GM18868 (cell line): ENCODE measurements at regions not wholly inside any gene's neighbourhood (a gene's known extent, or its start where the extent isn't known, plus 50 kb on each side); places are given as distances from the start of the nearest gene placed in this dataset.

Source experiments
- ATAC-seq: cut with Tn5 transposase; IDR thresholded peaks from one replicate; pipeline ENCODE4 v1.9.1; 2021; ENCODE audit warnings: mild to moderate bottlenecking, moderate library complexity; ENCODE audit not compliant: unreplicated experiment

DNA sequence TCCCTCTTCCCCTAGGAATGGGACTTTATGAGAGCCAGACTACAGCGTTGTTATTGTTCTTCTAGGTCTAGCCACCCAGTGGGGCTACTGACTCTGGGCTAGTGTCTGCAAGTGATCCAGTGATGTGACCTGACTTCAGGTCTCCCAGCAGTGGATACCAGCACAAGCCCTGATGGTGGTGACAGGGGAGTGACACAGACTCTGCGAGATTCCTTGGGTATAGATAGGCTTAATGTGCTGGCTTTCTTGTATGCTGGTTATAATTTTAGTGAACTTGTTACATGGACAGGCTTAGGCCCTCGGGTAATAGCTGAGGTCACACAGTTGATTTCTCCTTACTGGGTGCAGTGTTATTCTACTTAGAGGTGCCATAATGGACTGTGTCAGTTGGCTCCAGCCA, 106.9 kb downstream of the TBC1D30 start:
- no peak for ATAC-seq

DNA sequence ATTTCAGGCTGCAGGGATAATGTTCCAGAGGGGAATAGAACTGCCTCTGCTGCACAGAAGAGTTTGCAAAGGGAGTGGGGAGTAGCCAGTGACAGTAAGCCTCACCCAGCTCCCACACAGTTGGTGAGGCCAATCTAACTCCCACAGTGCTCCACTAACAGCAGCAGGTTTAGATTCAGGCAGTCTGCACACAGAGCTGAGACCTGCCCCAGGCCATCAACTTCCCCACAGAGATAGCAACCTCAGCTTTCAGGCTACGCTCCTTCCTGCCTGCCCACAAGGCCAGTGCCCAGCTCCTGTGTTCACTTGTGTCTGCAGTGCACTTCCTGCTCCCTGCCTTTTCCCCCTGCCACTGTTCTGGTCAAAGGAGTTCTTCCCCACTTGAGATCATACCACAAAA, 107.5 kb downstream of the TBC1D30 start:
- ATAC-seq, result peak; percentile 55

DNA sequence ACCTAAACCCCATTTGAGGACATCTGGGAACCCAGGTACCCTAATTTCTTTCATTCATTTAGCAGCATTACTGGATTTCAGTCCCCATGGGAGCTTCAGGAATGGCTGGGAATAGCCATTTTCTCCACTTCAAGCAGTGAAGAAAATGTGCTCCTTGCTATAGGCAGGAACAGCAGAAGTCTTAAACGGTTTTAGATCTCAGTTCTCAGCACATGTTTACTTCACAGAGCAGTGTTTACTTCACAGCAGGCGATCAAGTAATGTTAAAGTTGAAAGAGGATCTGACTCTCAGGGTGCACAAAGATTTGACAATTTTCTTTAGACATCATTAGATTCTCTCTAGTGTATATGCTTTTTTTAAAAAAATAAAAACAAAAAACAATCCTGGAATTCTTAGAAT, 109.3 kb downstream of the TBC1D30 start:
- no peak for ATAC-seq

DNA sequence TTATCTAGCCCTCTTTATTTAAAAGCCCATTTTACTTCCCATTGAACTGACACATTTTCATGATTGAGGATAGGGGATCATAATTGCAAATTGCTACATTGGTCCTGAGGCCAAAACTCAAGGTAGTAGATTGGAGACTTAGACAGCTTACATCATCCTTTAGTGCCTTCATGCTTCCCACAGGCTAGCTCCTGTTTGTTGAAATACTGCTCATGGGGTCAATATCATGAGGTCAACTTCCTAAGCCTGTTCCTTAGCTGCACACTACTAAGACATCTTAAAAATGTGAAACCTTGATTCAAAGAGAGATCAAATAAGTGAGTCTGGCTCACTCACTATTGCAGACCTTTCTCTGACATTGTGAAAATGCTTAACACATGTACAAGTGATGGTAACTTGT, 113.0 kb downstream of the TBC1D30 start:
- no peak for ATAC-seq

DNA sequence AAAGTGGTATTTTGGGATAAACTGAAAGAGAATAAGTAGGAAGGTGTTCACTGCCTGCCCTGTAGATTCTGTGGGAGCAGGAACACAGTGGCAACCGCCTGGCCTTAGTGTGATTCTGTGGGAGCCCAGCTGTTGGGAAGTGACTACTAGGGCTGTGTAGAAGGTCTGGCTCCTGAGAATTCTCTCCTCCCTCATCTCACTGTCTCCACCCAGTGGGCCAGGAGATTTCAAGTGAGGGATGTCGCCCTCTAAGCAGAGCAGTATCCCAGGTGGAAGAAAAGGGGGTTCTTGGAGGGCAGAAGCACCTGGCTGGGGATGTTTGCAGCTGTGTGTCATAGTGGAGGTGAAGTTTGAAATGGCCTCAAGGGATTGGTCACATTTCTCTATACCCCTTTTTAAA, 113.7 kb downstream of the TBC1D30 start:
- ATAC-seq, result no peak

DNA sequence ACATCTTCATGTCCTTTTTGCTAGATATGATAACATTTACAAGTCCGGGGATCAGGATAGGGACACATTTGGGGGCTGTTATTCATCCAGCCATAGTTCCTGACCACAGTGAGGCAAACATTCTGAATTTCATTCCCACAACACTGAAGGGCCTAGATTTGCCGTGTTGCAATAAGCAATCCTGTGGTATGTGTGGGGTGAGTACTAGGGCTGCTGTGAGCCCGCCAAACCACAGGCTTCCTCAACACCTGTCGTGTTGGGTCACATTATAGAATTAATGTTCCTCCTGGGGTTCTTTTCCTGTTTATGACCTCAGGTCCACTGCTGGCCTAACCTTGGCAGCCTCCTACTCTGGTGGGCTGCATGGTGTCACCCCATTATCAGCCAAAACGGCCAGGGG, 119.2 kb downstream of the TBC1D30 start:
- ATAC-seq, result no peak

DNA sequence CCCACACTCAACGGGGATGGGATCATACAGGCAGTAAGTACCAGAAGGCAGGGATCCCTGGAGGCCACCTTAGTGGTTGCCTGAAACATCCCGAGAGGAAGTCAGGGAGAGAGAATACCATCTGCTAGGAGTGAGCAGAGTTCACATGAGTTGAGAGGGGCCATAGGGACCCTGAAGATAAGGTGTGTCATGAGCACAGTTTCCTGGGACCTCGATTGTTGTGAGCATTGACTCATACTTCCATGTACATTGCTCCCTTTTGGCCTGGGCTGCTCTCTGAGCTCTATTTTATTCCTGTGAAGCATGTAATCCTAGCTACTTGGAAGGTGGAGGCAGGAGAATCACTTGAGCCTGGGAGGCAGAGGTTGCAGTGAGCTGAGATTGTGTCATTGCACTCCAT, 120.5 kb downstream of the TBC1D30 start:
- no peak for ATAC-seq

DNA sequence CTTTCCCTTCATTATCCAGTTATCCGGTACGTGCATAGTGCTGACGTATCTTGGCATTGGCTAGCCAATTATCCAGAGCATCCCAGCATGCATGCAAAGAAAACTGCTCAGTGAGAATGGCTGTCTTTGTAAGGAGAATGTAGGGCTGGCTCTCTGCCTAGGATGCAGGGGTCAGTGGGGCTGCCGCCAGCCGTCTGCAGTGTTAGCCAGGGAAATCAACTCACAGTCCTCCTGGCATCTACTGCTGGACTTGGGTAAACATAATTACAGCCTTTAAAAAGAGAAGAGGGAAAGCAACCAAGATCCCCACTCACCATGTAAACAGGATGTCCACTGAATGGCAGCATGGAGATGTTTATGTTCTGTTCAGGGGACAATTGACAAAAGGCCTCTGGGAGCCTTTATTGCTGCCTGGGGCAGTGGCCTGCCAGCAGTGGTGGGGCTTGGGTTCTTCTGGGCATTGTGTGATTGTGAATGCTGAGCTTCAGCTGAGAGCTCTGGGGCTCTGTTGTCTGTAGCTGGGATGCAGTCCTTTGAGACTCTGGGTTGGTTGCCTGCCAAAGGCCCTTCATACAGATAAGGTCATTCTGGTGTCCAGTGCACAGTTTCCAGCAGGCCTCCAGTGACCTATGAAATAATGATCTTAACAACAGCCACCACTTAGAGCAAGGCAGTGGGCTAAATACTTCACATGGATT, 121.8 kb downstream of the TBC1D30 start:
- ATAC-seq, result no peak

DNA sequence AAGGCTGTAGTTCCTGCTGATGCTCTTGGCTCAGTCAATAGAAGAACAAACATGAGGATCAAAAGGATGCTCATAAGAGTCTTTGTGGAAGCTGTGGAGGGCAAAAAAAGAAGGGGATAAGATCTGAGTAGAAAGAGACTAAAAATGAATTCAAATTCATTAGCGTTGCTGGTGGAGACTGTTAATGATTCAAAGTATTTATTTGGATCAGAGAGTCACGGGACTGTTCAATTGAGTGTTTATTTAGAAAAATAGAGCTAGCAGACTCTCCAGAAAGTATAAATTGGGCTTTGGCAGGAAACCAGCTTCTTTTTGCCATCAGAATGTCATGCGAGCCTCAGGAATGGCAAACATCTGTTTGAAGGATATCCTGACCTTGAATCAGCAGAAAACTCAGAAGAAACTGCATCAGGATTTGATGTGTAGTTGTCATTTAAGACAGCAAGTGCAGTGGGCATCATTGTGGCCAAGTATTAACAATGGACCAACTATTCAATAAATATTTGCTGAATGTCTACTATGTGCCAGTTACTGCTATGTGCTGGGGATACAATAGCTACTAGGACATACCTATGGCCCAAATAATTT, 126.4 kb downstream of the TBC1D30 start:
- ATAC-seq, result no peak

DNA sequence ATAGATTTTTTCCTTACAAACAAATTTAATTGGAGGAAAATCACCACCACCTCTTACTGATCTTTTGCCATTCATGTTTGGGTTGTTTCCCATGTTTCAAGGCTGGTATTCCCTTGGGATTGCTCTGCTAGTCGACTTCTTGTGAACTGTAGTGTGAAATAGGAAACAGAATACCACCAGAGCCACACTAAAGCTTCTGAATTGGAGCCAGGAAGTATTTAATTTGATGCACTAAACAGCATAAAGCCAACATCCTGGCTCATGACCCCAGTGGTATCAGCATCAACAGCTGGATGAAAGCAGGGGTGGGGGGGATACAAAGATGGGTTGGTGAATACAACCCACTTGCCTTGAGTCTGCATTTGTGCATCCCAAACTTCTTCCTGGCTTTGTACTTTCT, 127.5 kb downstream of the TBC1D30 start:
- no peak for ATAC-seq

DNA sequence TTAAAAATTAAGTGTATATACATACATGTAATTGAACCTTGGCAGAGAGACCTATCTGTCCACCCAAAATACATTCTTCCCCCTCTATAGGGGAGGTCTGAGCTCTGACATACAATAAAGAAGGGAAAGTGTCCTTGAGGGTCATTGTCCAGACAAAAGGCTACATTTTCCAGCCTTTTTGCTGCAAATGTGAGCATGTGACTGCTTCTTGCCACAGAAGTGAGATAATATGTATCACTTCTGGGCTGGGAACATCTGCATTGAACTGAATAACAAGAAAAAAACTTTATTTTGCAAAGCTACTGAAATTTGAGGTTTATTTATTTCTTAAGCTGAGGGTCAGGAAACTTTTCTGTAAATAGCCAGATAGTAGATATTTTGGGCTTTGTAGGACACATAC, 131.3 kb downstream of the TBC1D30 start:
- ATAC-seq, result no peak

DNA sequence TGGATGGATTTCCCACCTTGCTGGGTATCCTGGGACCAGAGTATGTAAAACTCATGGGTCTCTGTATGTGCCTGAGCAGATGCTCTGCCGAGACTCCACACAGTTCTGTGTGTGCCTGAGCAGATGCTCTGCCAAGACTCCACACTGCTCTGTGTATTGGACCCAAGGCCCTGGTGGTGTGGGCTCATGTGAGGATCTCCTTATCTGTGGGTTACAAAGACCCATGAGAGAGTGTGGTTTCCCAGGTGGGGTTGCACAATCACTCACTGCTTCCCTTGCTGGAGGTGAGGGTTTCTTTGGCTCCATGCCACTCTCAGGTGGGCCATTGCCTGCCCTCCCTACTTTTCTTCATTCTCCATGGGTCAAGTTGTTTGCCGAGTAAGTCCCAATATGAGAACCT, 141.5 kb downstream of the TBC1D30 start:
- ATAC-seq, result no peak

DNA sequence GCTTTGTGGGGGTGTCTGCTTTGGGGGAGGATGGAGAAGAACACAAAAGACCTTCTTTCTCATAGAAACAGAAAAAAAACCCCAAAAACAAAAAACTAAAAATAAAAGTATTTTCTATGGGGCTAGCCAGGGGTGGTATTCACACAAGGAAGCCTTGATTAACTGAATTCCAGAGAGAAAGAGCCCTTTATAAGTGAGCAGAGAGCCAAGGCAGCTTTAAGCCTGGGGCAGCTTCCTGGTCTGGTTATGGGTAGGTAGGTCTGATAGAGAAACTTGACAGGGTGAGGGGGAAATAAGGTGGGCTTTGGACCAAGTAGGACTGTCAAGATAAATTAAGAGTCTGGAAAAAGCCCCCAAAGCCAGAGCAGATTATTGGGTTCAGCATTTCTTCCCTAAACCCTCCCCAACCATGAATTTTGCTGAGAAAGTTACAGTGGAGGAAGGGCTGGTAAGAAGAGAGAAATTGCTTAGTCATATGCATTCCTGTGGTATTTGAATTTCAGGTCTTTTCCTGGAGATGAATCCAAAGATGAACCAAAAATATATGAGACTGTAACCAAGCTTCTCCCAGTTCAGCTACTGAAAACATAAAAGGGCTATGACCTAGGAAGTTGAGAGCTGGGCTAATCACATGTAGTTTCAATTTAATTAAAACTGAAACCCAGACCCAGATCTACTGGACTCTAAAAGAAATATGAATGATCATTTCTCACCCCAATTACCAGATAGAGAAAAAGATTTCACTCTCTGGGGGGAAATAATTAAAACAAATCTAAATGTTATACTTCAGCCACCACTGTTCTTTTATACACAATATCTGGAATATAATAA, 144.8 kb downstream of the TBC1D30 start:
- no peak for ATAC-seq

DNA sequence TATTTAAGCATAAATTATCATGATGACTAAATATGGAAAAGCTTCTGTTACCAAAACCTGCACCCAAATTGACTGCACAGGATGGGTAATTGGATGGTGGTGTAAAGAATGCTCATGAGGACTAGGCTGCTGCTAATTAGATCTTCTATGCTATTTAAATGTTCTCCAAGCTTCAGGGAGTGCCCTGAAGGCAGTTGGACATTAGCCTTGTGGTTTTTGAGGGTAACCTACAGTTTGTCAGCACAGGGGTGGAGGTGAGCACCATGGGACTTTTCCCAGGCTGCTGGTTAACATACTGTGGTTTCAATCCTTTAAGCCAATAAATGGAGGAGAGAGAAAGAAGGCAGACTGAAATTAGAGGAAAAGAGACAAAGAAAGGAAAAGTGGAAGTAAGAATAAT, 145.0 kb downstream of the WIF1 start:
- no peak for ATAC-seq

DNA sequence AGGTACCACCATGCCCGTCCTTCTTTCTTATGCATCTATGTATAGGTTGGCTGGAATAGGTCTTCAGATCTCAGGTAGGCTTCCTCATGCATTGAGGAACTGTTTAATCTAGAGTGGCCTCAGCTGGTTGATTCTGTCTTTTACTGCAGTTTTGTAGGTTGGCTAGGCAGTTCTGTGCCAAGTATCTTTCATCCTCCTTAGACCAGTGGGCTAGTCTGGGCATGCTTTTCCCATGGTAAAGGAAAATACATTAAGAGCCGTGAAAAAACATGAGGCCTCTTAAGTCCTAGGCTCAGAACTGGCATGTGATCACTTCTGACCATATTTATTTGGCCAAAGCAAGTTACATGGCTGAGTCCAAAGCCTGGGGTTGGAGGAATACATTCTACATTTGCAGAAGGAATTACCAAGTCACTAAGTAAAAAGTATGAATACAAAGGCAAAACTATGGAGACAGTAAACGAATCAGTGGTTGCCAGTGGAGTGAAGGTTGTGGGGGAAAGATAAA, 137.3 kb downstream of the WIF1 start:
- no peak for ATAC-seq

DNA sequence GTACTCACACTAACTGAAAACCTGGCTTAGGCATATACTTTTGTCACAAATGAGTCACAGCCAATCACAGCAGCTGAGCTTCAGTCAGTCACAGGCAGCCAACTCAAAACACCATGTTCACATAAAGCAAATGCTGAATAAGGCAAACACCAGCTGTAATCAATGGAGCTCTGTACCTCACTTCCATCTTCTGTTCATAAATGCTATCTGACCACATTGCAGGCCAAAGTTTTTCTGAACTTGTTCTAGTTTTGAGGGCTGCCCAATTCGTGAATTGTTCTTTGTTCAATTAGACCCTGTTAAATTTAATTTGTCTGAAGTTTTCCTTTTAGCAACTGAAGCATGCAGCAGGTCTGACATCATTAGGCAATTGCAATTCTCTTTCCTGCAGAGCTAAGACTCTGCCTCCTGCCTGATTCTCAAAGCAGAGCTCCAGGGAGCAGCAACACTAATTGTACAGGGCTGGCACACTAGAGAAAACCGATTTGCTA, 129.9 kb downstream of the WIF1 start:
- ATAC-seq, result no peak

DNA sequence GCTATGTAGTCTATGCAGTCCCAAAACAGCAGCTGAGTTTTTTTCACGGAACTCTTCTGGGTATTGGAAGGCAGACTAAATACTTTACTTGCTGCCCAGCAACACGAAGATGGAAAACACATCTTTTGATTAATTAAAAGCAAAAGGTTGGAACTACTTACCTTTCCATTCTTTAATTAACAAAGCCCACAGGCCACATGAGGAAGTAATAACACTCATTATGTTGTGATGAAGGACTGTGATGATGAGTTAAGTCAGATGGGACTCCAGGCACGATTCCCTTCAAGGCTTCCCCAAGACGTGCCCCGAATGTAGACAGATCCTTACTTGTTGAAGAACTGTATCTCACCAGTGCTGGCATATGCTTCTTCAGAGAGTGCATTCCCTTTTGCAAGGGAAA, 129.0 kb downstream of the WIF1 start:
- ATAC-seq, result no peak

DNA sequence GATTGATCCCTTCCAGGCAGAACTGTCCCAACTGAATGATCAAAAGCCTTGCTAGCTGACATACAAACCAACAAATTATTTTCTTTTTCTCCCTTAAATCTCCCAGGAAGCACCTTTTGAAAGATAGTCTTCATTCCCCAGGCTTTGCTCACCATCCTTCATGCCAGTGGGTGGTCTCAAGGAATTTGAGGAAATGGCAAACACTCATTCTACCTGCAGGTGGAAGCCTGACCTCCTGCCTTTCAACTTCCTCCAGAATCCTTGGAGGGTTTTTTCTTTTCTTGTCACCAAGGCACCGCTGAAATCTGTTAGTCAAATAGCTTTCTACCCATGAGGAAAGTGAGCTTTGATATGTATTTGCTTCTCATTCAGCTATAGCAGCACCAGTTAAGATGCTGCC, 128.5 kb downstream of the WIF1 start:
- ATAC-seq, result no peak

DNA sequence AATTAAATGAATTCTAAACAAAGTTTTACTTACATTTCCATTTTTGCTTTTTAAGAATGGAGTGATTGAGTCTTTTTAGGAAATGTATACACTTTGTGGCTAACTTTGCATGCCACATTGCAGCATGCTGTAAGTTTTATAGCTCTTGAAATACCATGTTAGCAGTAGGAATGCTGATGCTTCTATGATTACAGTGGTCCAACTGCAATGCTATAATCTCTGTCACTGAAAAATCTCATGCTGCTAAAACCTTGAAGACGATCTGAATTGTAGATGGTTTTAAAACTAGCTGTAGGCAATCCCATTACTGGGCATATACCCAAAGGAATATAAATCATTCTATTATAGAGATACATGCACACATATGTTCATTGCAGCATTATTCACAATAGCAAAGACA, 127.6 kb downstream of the WIF1 start:
- ATAC-seq, result no peak

DNA sequence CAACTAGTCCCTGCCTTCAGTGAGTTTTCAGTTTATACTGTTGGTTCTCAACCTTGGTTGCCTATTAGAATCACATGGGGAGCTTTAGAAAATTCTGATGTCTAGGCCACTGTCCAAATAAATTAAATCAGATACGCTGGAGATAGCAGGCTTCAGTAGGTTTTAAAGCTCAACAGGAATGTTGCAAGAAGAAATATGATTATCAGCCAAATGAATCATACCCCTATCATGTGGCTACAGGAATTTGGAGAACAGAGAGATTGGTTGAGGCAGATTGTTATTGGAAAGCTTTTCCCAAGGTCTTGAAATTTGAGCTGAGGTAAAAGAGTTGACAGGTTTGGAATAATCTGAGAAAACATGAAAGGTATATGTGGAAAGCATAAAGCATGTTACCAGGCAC, 125.3 kb downstream of the WIF1 start:
- ATAC-seq, result no peak

DNA sequence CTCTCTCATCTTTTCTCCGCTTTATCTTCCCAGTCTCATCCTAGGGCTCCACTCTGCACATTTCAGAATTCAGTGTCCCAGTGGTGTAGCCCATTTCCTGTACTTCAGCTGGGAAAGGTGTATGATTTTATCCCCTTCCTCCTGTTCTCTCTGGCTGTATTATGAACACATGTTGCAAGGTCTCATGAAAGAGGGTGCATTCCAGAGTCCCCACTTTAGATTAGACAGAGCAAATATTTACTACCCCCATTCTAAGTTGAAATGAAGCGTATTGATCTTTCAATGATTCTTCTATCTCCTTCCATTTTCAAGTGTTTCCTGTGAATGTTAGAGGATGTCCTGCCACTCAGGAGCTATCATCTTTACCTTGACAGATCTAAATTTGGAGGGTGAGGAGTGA, 123.2 kb downstream of the WIF1 start:
- no peak for ATAC-seq
